Natural killer cell (primary cell): ENCODE measurements at regions not wholly inside any gene's neighbourhood (a gene's known extent, or its start where the extent isn't known, plus 50 kb on each side); places are given as distances from the start of the nearest gene placed in this dataset.

Experiments used
- ATAC-seq, 3 donors: fragments of 150-1000 bp in 2 of 3; fragments of 200-7000 bp in 1 of 3; cut with Tn5 transposase; 1 replicate in 1 of 3; 2 replicates in 2 of 3; pipeline ENCODE4 v1.10.0; 2021; ENCODE audit warnings: mild to moderate bottlenecking in 2 of 3, moderate library complexity in 2 of 3
- DNase-seq, 2 donors: peaks; one replicate each; pipeline versions ENCODE4 v3.0.0 to v3.0.0-alpha.2; 2013 to 2021; ENCODE audit warnings: mixed read lengths in 1 of 2
- H3K27ac ChIP-seq: one replicate; pipeline ENCODE4 v1.5.1; 2013; ENCODE audit warnings: mild to moderate bottlenecking, low read length
- H3K27me3 ChIP-seq: one replicate; pipeline ENCODE4 v1.6.1; 2013; ENCODE audit warnings: low read length; ENCODE audit not compliant: control insufficient read depth, insufficient read depth
- H3K36me3 ChIP-seq: one replicate; pipeline ENCODE4 v1.6.1; 2013; ENCODE audit warnings: low read length; ENCODE audit not compliant: control insufficient read depth, insufficient read depth
- H3K4me1 ChIP-seq: one replicate; pipeline ENCODE4 v1.6.1; 2013; ENCODE audit warnings: low read length; ENCODE audit not compliant: control insufficient read depth, insufficient read depth
- H3K4me3 ChIP-seq: one replicate; pipeline ENCODE4 v1.5.1; 2013; ENCODE audit warnings: low read length
- H3K9me3 ChIP-seq: one replicate; pipeline ENCODE4 v1.6.1; 2013; ENCODE audit warnings: low read length; ENCODE audit not compliant: control insufficient read depth, insufficient read depth
- H3K27ac Mint-ChIP-seq, 2 donors: one replicate each; pipeline ENCODE4 v1.8.0; 2022; ENCODE audit warnings: mild to moderate bottlenecking in 2 of 2, mixed read lengths in 2 of 2, moderate library complexity in 1 of 2
- H3K27me3 Mint-ChIP-seq, 2 donors: one replicate each; pipeline ENCODE4 v1.8.0; 2022; ENCODE audit warnings: low read depth in 2 of 2, mixed read lengths in 2 of 2
- H3K36me3 Mint-ChIP-seq: one replicate; pipeline ENCODE4 v1.8.0; 2022; ENCODE audit warnings: mixed read lengths
- H3K4me1 Mint-ChIP-seq, 2 donors: one replicate each; pipeline ENCODE4 v1.8.0; 2022; ENCODE audit warnings: mixed read lengths in 2 of 2
- H3K4me3 Mint-ChIP-seq: one replicate; pipeline ENCODE4 v1.8.0; 2022; ENCODE audit warnings: mild to moderate bottlenecking, moderate library complexity, mixed read lengths
- H3K9me3 Mint-ChIP-seq, 2 donors: one replicate each; pipeline ENCODE4 v1.8.0; 2022; ENCODE audit warnings: mixed read lengths in 2 of 2
- CTCF ChIP-seq: fragments of 200-600 bp; IDR thresholded peaks from one replicate; pipeline ENCODE4 v1.8.0; 2022; ENCODE audit warnings: antibody characterized with exemption
- WGBS: methylation state at CpG from one replicate; pipeline ENCODE4 v1.1.7; 2013; ENCODE audit warnings: missing lambda C conversion rate; ENCODE audit not compliant: insufficient coverage; 5-methylcytosine and 5-hydroxymethylcytosine counted together
- intact Hi-C: fragments of 100-400 bp; cut with micrococcal nuclease; formaldehyde crosslinking; loops from one replicate; pipeline ENCODE4 v1.14.2; 2022

GRCh38 chr17:77720946-77721845 lies 237.3 kb upstream of the TNRC6C start:
- peaks cover 4 to 17% of the 10 kb centered on the region in 2 donors for H3K27me3 Mint-ChIP-seq

GRCh38 chr17:77721846-77722160 lies 236.7 kb upstream of the TNRC6C start:
- Mint-ChIP-seq H3K27ac (no peak overlapping the region), H3K27me3 (peaks cover 0 to 13% of the 10 kb centered on the region in 2 donors), H3K36me3 (no peaks in the 10 kb centered on the region), H3K4me1 (peaks cover 0 to 7% of the 10 kb centered on the region in 2 donors), H3K4me3 (no peak overlapping the region), H3K9me3 (no peaks in the 10 kb centered on the region)
- no peaks in the 10 kb centered on the region for H3K4me1 ChIP-seq
- WGBS = 87% methylated on average over 3 of the region's 3 CpGs
- no peak overlapping the region for H3K27ac ChIP-seq
- no peak overlapping the region for H3K4me3 ChIP-seq
- no peak for TF ChIP-seq CTCF
- no peaks in the 10 kb centered on the region for H3K9me3 ChIP-seq
- intact Hi-C loops = no loop called here
- ATAC-seq (no peak), DNase-seq (no peak)
- no peaks in the 10 kb centered on the region for H3K27me3 ChIP-seq
- no peaks in the 10 kb centered on the region for H3K36me3 ChIP-seq

More at GRCh38 chr17:77720946-77721845, 237.3 kb upstream of the TNRC6C start:
- ATAC-seq (no peak), DNase-seq (no peak)
- 95% methylated on average over 11 of the region's 14 CpGs for WGBS
- no peak for TF ChIP-seq CTCF
- no peak overlapping the region for H3K4me3 ChIP-seq
- no peak overlapping the region for H3K27ac ChIP-seq
- no peaks in the 10 kb centered on the region for H3K36me3 Mint-ChIP-seq
- no peak overlapping the region for H3K27ac Mint-ChIP-seq
- H3K9me3 Mint-ChIP-seq = no peaks in the 10 kb centered on the region
- intact Hi-C loops = no loop called here
- no peak overlapping the region for H3K4me3 Mint-ChIP-seq
- H3K36me3 ChIP-seq = no peaks in the 10 kb centered on the region
- H3K4me1 ChIP-seq = no peaks in the 10 kb centered on the region
- H3K9me3 ChIP-seq = no peaks in the 10 kb centered on the region
- peaks cover 0 to 7% of the 10 kb centered on the region in 2 donors for H3K4me1 Mint-ChIP-seq
- no peaks in the 10 kb centered on the region for H3K27me3 ChIP-seq

- no peak overlapping the region for H3K27ac Mint-ChIP-seq
- H3K27me3 ChIP-seq = no peaks in the 10 kb centered on the region
- ATAC-seq (no peak), DNase-seq (no peak)
- intact Hi-C loops = no loop called here
- H3K9me3 Mint-ChIP-seq = no peaks in the 10 kb centered on the region
- WGBS = 93% methylated on average over 8 of the region's 8 CpGs
- no peaks in the 10 kb centered on the region for H3K36me3 Mint-ChIP-seq
- no peaks in the 10 kb centered on the region for H3K4me1 ChIP-seq
- H3K4me3 ChIP-seq = no peak overlapping the region
- no peak for TF ChIP-seq CTCF
- H3K27me3 Mint-ChIP-seq = peaks cover 0 to 10% of the 10 kb centered on the region in 2 donors
- peaks cover 0 to 7% of the 10 kb centered on the region in 2 donors for H3K4me1 Mint-ChIP-seq
- H3K27ac ChIP-seq = no peak overlapping the region
- H3K36me3 ChIP-seq = no peaks in the 10 kb centered on the region
- H3K9me3 ChIP-seq = no peaks in the 10 kb centered on the region
- no peak overlapping the region for H3K4me3 Mint-ChIP-seq
Observed at GRCh38 chr17:77722366-77722765, 236.1 kb upstream of the TNRC6C start.
